ENCODE measurements at regions not wholly inside any gene's neighbourhood (a gene's known extent, or its start where the extent isn't known, plus 50 kb on each side); places are given as distances from the start of the nearest gene placed in this dataset.

DNA sequence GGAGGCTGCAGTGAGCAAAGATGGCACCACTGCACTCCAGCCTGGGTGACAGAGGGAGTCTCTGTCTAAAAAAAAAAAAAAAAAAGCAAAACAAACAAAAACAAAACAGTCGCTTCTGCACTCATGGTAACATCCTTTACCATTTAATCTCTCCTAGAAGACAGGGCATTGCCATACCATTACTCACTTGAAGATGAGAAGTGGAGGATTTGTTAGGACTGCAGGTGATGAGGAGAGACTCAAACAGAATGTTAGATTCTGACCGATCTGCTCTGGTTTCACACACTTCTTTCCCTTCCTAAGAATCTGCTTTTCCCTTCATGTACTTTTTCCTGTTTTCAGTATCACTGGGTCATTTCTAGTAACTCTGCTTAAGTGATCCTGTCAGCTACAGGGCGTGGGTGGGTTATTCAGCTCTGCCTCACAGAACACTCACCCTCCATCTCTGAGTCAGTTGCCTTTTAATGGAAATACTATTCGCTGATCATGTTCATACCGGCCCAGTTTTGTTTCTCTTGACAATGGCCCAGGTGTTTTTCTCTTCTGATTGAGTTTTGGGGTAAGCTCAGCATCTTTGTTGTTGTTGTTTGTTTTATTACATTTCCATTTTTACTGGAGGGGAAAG lies 148.0 kb upstream of the ERG start:
- TF ChIP-seq POLR2A (IDR thresholded peaks at IDR 0.05) = no peak
- TF ChIP-seq, protein P1, sequence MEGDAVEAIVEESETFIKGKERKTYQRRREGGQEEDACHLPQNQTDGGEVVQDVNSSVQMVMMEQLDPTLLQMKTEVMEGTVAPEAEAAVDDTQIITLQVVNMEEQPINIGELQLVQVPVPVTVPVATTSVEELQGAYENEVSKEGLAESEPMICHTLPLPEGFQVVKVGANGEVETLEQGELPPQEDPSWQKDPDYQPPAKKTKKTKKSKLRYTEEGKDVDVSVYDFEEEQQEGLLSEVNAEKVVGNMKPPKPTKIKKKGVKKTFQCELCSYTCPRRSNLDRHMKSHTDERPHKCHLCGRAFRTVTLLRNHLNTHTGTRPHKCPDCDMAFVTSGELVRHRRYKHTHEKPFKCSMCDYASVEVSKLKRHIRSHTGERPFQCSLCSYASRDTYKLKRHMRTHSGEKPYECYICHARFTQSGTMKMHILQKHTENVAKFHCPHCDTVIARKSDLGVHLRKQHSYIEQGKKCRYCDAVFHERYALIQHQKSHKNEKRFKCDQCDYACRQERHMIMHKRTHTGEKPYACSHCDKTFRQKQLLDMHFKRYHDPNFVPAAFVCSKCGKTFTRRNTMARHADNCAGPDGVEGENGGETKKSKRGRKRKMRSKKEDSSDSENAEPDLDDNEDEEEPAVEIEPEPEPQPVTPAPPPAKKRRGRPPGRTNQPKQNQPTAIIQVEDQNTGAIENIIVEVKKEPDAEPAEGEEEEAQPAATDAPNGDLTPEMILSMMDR (IDR thresholded peaks at IDR 0.05) = no peak
